ENCODE measurements at regions not wholly inside any gene's neighbourhood (a gene's known extent, or its start where the extent isn't known, plus 50 kb on each side); places are given as distances from the start of the nearest gene placed in this dataset.
"Not testable (repeated sequence)": the region's sequence is repeated elsewhere in the genome, so short reads cannot be mapped to it uniquely, and the experiment has no call there.

- H3K4me3 ChIP-seq, result no peak overlapping the region
These were observed 99.0 kb upstream of the MRI1 start for GRCh38 chr19:13665125-13665905.

GRCh38 chr19:13652810-13653590 lies 111.3 kb upstream of the MRI1 start:
- Histone ChIP-seq H3K27ac (no peak overlapping the region), H3K4me3 (no peak overlapping the region)

More at GRCh38 chr19:13665125-13665905, 99.0 kb upstream of the MRI1 start:
- no peak overlapping the region for H3K27ac ChIP-seq

- H3K4me3 ChIP-seq, result no peak overlapping the region
- no peak overlapping the region for H3K27ac ChIP-seq
These were observed 117.6 kb upstream of the MRI1 start for GRCh38 chr19:13646758-13647157.

- H3K4me3 ChIP-seq, result no peak overlapping the region
These were observed 119.7 kb upstream of the MRI1 start for GRCh38 chr19:13644645-13645044.

GRCh38 chr19:13640611-13641010 lies 123.7 kb upstream of the MRI1 start:
- no peak overlapping the region for H3K4me3 ChIP-seq
- no peak overlapping the region for H3K27ac ChIP-seq

More at GRCh38 chr19:13644645-13645044, 119.7 kb upstream of the MRI1 start:
- no peak overlapping the region for H3K27ac ChIP-seq

GRCh38 chr19:13639342-13639929 lies 124.9 kb upstream of the MRI1 start:
- no peak overlapping the region for H3K4me3 ChIP-seq
- no peak overlapping the region for H3K27ac ChIP-seq

- H3K4me3 ChIP-seq, result no peak overlapping the region
- H3K27ac ChIP-seq, result no peak overlapping the region
These were observed 126.7 kb upstream of the MRI1 start for GRCh38 chr19:13637664-13638063.

GRCh38 chr19:13634658-13635057 lies 128.4 kb upstream of the CACNA1A start:
- no peak overlapping the region for H3K4me3 ChIP-seq
- H3K27ac ChIP-seq, result no peak overlapping the region

- Histone ChIP-seq H3K27ac (no peak overlapping the region), H3K4me3 (no peak overlapping the region)
These were observed 127.2 kb upstream of the CACNA1A start for GRCh38 chr19:13633522-13633922.

- no peak overlapping the region for H3K27ac ChIP-seq
- H3K4me3 ChIP-seq, result no peak overlapping the region
These were observed 126.8 kb upstream of the CACNA1A start for GRCh38 chr19:13633109-13633508.

GRCh38 chr19:13632164-13632563 lies 125.9 kb upstream of the CACNA1A start:
- H3K27ac ChIP-seq, H3K4me3 ChIP-seq: not testable (repeated sequence)

- no peak overlapping the region for H3K4me3 ChIP-seq
- no peak overlapping the region for H3K27ac ChIP-seq
These were observed 123.5 kb upstream of the CACNA1A start for GRCh38 chr19:13629687-13630357.

GRCh38 chr19:13627531-13627930 lies 121.3 kb upstream of the CACNA1A start:
- no peak overlapping the region for H3K4me3 ChIP-seq
- no peak overlapping the region for H3K27ac ChIP-seq

GRCh38 chr19:13623716-13624710 lies 117.7 kb upstream of the CACNA1A start:
- no peak overlapping the region for H3K27ac ChIP-seq

GRCh38 chr19:13622766-13623715 lies 116.8 kb upstream of the CACNA1A start:
- H3K4me3 ChIP-seq, result no peak overlapping the region
- no peak overlapping the region for H3K27ac ChIP-seq

More at GRCh38 chr19:13623716-13624710, 117.7 kb upstream of the CACNA1A start:
- H3K4me3 ChIP-seq, result no peak overlapping the region

GRCh38 chr19:13621413-13621812 lies 115.1 kb upstream of the CACNA1A start:
- Histone ChIP-seq H3K27ac (peak overlapping the region in 1 of 21 experiments; percentile 18), H3K4me3 (no peak overlapping the region)

- Histone ChIP-seq H3K4me3 (no peak overlapping the region), H3K27ac (no peak overlapping the region)
These were observed 112.9 kb upstream of the CACNA1A start for GRCh38 chr19:13619203-13619632.

GRCh38 chr19:13615890-13616289 lies 109.6 kb upstream of the CACNA1A start:
- H3K4me3 ChIP-seq, result no peak overlapping the region
- H3K27ac ChIP-seq, result no peak overlapping the region
